Muscle layer of colon (tissue), 2 donors: ENCODE measurements at regions not wholly inside any gene's neighbourhood (a gene's known extent, or its start where the extent isn't known, plus 50 kb on each side); places are given as distances from the start of the nearest gene placed in this dataset.

Experiments used
- H3K27ac ChIP-seq: one replicate; pipeline ENCODE4 v1.7.0; 2013; ENCODE audit warnings: low read depth, mild to moderate bottlenecking, low read length, moderate library complexity
- H3K27me3 ChIP-seq, 2 donors: one replicate each; pipeline ENCODE4 v1.7.0; 2013; ENCODE audit warnings: low read length in 2 of 2, mild to moderate bottlenecking in 2 of 2; ENCODE audit not compliant: insufficient read depth in 2 of 2, control insufficient read depth in 1 of 2
- H3K36me3 ChIP-seq: one replicate; pipeline ENCODE4 v1.7.0; 2013; ENCODE audit warnings: mild to moderate bottlenecking, low read length; ENCODE audit not compliant: insufficient read depth
- H3K4me1 ChIP-seq: one replicate; pipeline ENCODE4 v1.7.0; 2013; ENCODE audit warnings: mild to moderate bottlenecking, low read length; ENCODE audit not compliant: insufficient read depth
- H3K4me3 ChIP-seq, 2 donors: one replicate each; pipeline ENCODE4 v1.7.0; 2013; ENCODE audit warnings: low read length in 2 of 2, low read depth in 1 of 2, mild to moderate bottlenecking in 1 of 2, moderate library complexity in 1 of 2
- H3K9ac ChIP-seq: one replicate; pipeline ENCODE4 v1.7.0; 2013; ENCODE audit warnings: low read length
- H3K9me3 ChIP-seq: one replicate; pipeline ENCODE4 v1.7.0; 2013; ENCODE audit warnings: mild to moderate bottlenecking, low read length
- donor health status: abdominal sarcoma.
- donor health status: Adenocarcinoma of cecum.

DNA sequence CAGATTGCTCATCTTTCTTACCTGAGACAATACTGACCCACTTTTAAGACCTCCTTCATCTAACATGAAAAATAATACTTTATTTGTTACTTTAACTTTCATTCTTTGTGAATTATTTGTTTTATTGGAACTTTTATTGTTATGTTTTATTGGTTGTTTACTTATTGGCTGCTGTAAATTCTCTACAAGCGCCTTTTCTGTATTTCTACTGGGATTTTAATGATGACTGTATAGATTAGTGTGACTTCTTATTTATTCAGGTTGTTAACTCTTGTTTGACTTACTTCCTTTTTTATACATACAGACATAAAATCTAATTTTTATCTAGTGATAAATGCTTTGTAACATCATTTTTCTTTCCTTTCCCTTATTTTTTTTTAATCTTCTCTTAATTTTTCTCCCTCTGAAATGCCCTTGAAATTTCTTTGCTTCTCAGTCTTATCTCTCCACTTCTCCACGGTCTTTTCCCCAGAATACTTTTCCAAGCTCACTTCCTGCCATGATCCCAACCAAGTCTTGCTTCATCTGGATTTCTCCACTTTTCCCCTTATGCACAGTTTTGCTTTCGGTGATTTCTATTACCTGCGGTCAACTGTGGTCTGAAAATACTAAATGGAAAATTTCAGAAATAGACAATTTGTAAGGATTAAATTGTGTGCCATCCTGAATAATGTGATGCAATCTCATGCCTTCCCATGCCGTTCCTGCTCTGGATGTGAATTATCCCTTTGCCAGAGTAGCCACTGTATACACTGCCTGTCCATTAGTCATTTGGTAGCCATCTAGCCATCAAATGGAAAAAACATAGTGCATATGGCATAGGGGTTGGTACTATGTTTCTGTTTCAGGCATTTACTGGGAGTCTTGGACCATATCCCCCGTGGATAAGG, 265.9 kb downstream of the PRL start:
- no peak overlapping the region for H3K4me3 ChIP-seq
- H3K4me1 ChIP-seq = peaks cover 30% of the 10 kb centered on the region
- H3K9me3 ChIP-seq = no peaks in the 10 kb centered on the region
- no peak overlapping the region for H3K27ac ChIP-seq
- H3K27me3 ChIP-seq = no peaks in the 10 kb centered on the region
- H3K9ac ChIP-seq = no peak overlapping the region
- H3K36me3 ChIP-seq = no peaks in the 10 kb centered on the region

DNA sequence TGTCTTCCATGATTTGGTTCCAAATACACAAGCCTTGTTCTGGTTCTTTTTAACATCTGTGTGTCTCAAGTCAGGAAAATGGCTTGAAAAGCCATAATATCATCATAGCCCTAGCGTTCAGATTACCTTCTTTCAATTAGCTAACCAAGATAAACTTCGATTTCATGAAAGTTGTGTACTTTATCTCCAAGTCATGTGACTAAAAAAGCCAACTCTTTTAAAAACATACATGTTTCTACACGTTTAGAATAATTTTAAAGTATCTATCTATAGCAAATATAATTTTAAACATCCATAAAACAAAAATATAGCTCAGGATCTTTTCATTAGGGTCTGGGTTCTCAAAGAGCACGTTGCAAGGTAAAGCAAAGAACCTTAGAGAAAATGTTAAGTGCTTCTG, 261.1 kb downstream of the PRL start:
- H3K27ac ChIP-seq = no peak overlapping the region

DNA sequence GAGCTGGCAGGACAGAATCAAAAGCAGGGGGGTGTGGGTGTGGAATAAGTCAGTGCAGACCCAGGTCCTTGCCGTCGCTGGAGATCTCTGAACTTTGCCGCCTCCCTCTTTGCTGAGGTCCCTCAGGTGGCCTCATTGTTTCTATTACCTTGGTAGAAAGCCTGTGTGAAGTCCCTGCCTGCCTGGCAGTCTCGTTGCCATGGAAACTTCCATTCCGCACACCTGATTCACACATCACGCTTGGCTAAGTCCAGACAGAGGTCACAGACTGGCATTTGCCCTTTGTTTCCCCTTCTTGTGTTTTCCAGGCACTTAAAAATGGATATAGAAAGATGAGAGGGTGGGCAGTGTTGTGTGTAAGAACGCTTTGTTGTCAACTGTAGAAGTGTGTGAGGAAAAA, 260.6 kb downstream of the PRL start:
- no peak overlapping the region for H3K27ac ChIP-seq
- H3K9ac ChIP-seq = no peak overlapping the region
- no peaks in the 10 kb centered on the region for H3K27me3 ChIP-seq
- no peaks in the 10 kb centered on the region for H3K36me3 ChIP-seq
- no peaks in the 10 kb centered on the region for H3K9me3 ChIP-seq
- no peaks in the 10 kb centered on the region for H3K4me1 ChIP-seq
- no peak overlapping the region for H3K4me3 ChIP-seq

More for the DNA sequence above, 261.1 kb downstream of the PRL start:
- H3K27me3 ChIP-seq = no peaks in the 10 kb centered on the region
- no peaks in the 10 kb centered on the region for H3K4me1 ChIP-seq
- H3K9me3 ChIP-seq = no peaks in the 10 kb centered on the region
- no peak overlapping the region for H3K4me3 ChIP-seq
- no peak overlapping the region for H3K9ac ChIP-seq
- H3K36me3 ChIP-seq = no peaks in the 10 kb centered on the region

DNA sequence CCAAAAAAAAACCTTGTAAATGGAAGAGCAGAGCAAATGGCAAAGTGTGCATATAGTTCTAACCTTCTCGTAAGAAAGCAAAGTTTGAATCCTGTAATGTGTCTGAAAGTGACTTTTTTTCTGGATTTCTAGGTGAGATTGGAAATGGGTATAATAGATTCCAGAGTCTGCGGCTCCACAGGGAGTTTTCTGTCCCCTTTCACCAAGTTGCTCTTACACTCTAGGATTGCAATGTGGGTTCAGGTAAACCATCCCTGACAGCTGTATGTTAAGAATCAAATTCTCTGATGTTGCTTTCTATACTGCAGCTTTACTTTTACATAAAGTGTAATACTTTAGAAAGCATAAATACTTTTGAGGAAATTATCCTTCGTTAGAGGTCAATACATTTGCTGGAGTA, 260.1 kb downstream of the PRL start:
- no peak overlapping the region for H3K27ac ChIP-seq
- no peaks in the 10 kb centered on the region for H3K4me1 ChIP-seq
- H3K36me3 ChIP-seq = no peaks in the 10 kb centered on the region
- no peak overlapping the region for H3K4me3 ChIP-seq
- H3K9ac ChIP-seq = no peak overlapping the region
- no peaks in the 10 kb centered on the region for H3K27me3 ChIP-seq
- H3K9me3 ChIP-seq = no peaks in the 10 kb centered on the region

DNA sequence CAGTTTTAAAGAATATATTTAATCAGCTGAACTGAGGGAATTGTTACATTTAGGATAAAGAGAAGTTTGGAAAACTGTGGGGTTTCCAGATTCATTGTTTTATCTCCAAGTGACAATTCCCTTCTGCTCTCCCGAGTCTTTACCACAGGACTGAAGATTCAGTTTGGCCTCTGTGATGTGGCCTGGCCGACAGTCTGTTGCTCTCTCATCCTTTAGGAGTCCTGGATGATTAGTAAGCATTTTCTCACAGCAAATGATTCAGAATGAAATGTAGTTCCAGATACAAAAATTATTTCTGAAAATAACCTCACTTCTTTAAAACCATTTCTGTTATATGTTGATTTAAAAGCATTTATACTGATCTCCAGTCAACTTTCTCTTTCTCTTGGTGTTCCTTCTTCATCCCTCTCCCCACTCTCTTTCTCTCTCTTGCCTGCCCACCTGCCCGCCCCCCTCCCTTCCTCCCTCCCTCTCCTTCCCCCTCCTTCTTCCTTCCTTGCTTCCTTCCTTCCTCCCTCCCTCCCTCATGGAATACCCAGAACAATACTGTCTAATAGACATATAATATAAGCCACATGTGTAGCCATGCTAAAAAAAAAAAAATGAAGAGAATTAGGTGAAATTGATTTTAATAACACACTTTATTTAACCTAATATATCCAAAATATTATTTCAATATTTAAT, 254.9 kb downstream of the PRL start:
- Histone ChIP-seq H3K9me3 (no peaks in the 10 kb centered on the region), H3K36me3 (no peaks in the 10 kb centered on the region), H3K4me3 (no peak overlapping the region), H3K4me1 (peaks cover 15% of the 10 kb centered on the region), H3K9ac (no peak overlapping the region), H3K27me3 (no peaks in the 10 kb centered on the region), H3K27ac (no peak overlapping the region)

DNA sequence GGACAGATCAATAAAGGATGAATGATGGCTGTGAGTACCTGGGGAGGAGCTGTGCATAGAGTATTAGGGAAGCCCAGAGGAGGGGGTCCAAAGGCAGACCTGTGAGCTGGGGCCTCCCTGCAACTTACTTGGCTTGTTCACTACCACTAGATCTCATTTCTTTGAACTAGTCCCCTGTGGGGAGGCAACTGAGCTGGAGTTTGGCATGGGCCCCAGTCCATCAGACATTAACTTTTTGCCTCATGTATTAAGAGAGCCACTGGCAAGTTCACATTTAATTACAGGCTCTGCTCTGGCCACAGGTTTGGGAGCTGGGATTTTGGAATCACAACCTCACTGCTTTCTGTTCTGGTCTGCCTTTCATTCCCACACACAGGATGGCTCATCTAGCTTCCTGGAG, 254.1 kb downstream of the PRL start:
- no peak overlapping the region for H3K9ac ChIP-seq
- peaks cover 15% of the 10 kb centered on the region for H3K4me1 ChIP-seq
- peak overlapping the region; percentile 23 for H3K27ac ChIP-seq

DNA sequence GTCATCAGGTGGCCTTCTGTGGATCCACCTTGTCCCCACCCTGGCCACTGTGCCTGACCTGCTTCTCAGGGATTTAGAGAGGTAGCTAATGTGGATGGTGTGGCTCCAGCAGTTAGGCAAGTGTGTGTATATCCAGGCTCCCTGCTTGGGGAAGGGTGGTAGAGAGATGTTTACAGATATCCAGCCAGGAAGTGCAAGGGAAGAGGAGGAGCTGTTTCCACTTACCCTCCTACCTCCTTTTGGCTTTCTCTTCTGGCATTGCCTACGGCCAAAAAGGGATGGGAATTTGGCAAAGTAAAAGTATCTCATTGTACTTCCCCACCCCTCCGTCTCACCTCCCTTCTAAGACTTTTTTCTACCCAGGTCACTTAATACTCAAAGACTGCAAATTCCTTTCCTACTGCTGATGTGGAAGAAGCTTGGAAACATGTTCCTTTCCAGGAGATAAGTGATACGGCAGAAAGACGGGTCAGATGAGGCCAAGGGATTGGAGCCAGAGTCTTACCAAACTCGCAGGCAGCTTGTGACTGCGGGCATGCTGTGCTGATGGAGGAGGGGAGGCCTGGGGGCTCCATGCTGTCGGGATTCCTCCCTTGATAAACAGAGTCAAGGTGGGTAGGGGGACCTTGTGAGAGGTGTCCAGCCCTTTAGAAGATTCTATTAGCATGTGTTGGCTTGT, 253.4 kb downstream of the PRL start:
- Histone ChIP-seq H3K4me1 (peaks cover 15% of the 10 kb centered on the region), H3K27me3 (no peaks in the 10 kb centered on the region), H3K36me3 (no peaks in the 10 kb centered on the region), H3K4me3 (no peak overlapping the region), H3K9me3 (no peaks in the 10 kb centered on the region), H3K9ac (no peak overlapping the region), H3K27ac (peak overlapping the region; percentile 23)

More for the DNA sequence above, 254.1 kb downstream of the PRL start:
- H3K36me3 ChIP-seq = no peaks in the 10 kb centered on the region
- no peaks in the 10 kb centered on the region for H3K9me3 ChIP-seq
- no peak overlapping the region for H3K4me3 ChIP-seq
- H3K27me3 ChIP-seq = no peaks in the 10 kb centered on the region

DNA sequence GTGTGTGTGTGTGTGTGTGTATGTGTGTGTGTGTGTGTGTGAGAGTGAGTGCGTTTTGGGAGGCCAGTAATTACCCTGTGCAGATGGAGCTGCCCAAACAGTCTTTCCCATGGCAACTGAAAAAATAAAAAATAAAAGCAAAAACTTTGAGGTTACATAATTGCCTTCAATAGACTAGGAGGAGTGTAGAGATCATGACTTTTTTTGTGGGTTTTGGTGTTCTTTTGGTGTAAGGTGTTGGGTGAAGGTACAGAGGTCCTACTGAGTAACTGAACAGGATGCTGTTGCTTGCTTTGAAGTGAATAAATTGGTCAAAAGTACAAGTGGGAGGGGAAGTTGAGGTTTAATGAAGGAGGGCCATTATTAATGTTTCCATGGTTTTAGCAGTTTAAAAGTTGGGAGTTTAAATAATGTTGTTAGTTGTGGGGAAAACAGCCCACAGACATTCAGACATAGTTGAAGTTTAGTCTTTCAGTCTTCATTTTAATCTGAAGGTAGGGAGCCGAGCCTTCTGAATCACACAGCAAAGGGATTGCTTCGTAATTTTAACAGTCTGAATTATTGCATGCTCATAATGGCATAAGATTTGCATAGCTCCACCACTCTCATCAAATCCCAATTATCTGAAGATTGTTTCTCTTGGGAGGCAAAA, 251.4 kb downstream of the PRL start:
- Histone ChIP-seq H3K9me3 (no peaks in the 10 kb centered on the region), H3K27me3 (no peaks in the 10 kb centered on the region), H3K9ac (no peak overlapping the region), H3K4me1 (peaks cover 25% of the 10 kb centered on the region), H3K36me3 (no peaks in the 10 kb centered on the region), H3K4me3 (no peak overlapping the region), H3K27ac (no peak overlapping the region)

DNA sequence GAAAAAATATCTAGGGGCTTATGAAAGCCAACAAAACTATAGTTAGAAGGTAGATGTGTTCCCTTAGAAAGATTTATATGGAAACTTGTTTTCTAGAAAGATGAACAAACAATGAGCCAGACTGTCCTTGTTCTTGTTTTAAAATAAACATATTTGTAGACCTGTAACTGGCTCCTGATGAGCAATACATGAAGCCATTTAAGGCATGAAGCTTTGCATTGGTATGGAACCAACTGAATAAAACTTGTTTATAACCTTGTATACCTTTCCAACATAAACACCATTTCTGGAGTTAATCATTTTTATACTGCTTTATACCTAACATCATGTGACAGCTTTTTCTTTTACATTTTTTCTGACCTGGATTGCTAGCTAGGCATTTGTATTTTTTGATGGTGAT, 247.8 kb downstream of the PRL start:
- Histone ChIP-seq H3K9ac (no peak overlapping the region), H3K4me3 (no peak overlapping the region), H3K36me3 (no peaks in the 10 kb centered on the region), H3K9me3 (no peaks in the 10 kb centered on the region), H3K4me1 (peaks cover 10% of the 10 kb centered on the region), H3K27ac (no peak overlapping the region), H3K27me3 (no peaks in the 10 kb centered on the region)

DNA sequence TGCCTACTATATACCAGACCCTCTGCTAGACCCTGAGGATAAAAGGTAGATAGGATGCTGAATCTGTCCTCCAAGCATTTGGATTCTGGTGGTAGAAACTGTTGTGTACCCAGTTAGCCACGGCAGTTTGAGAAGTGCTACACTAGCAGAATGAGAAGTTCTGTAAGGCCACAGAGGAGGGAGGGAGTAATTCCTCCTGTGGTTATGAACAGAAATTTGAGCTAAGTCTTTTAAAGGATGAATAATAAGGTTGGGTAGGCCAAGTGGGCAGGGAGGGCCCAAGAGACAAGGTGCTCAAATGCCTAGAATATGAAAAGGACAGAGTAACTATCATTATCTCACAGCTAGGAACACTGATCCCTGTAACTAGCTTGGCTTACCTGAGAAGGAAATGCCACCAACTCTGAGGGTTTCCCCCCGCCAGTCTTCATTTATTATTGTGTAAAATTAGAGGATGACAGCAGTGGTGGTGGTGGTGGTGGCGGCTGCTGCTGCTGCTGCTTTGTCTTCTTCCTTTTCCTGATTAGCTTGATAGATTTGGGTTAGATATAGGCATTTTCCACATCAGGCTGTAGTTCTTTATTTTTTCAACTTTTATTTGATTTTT, 243.3 kb downstream of the PRL start:
- Histone ChIP-seq H3K4me3 (no peak overlapping the region), H3K4me1 (peaks cover 10% of the 10 kb centered on the region), H3K27me3 (no peaks in the 10 kb centered on the region), H3K27ac (no peak overlapping the region), H3K9me3 (no peaks in the 10 kb centered on the region), H3K9ac (no peak overlapping the region), H3K36me3 (no peaks in the 10 kb centered on the region)

DNA sequence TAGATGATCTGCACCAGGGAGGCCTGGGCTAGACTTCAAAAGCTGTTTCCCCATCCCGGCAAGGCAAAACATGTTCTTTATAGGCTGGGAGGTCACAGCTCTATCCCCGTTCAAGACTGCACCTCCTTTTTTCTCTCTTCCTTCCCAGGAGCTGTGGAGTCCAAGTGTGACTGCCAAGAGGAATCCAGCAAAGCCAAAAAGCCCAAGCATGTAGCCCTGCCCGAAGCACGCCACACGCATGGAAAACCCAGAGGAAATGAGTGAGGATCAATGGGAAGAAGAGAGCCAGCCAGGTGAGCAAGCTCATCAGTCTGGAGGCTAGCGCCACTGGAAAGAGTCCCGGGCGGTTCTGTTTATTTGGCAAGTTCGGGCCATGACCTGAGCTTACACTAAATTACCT, 240.4 kb downstream of the PRL start:
- Histone ChIP-seq H3K4me1 (no peaks in the 10 kb centered on the region), H3K4me3 (no peak overlapping the region), H3K27ac (no peak overlapping the region), H3K36me3 (no peaks in the 10 kb centered on the region), H3K9ac (no peak overlapping the region), H3K9me3 (no peaks in the 10 kb centered on the region), H3K27me3 (no peaks in the 10 kb centered on the region)
